GM12878 (cell line): ENCODE measurements at regions not wholly inside any gene's neighbourhood (a gene's known extent, or its start where the extent isn't known, plus 50 kb on each side); places are given as distances from the start of the nearest gene placed in this dataset.

ENCODE experiments used
- ATAC-seq: fragments of 200-7000 bp; cut with Tn5 transposase; 3 replicates; pipeline ENCODE4 v1.9.1; 2020; ENCODE audit warnings: mild to moderate bottlenecking, moderate library complexity
- BruUV-seq: library from RNA; stranded (reverse); fragments of 400-500 nt; replicated peaks from 2 replicates; lab custom pipeline; 2021; lab: Mats Ljungman, UMichigan
- CTCF ChIA-PET: fragments of 300-600 bp; sonication (Branson Sonifier 250); formaldehyde crosslinking; extraction: SDS; loops from one replicate; lab custom pipeline; 2021; ENCODE audit warnings: inconsistent platforms; lab: Yijun Ruan, JAX
- POLR2A ChIA-PET: fragments of 350-600 bp; formaldehyde crosslinking; extraction: SDS; loops from one replicate; lab custom pipeline; 2021; ENCODE audit warnings: inconsistent platforms; lab: Charles Lee
- RAD21 ChIA-PET: fragments of 300-600 bp; sonication (Branson Sonifier 250); formaldehyde crosslinking; loops from one replicate; lab custom pipeline; 2023; ENCODE audit warnings: antibody characterized with exemption; ENCODE audit not compliant: unreplicated experiment; lab: Charles Lee
- SMC1A ChIA-PET: fragments of 300-600 bp; sonication (Branson Sonifier 250); formaldehyde crosslinking; loops from one replicate; lab custom pipeline; 2023; ENCODE audit not compliant: unreplicated experiment, uncharacterized antibody; lab: Charles Lee
- DNase-seq: peaks from one replicate; pipeline ENCODE4 v3.0.0-alpha.2; 2011; ENCODE audit warnings: low read depth, low spot score
- FAIRE-seq: peaks from 3 replicates; lab custom pipeline; 2011; peaks lifted over from hg19 to GRCh38; lab: Jason Lieb, UNC
- H2AFZ ChIP-seq: 2 replicates; pipeline ENCODE4 v1.6.0; 2011; ENCODE audit warnings: low read depth, low read length, control low read depth; ENCODE audit not compliant: control insufficient read depth
- H3K27ac ChIP-seq: 2 replicates; pipeline ENCODE4 v1.5.1; 2011; ENCODE audit warnings: control low read depth; ENCODE audit not compliant: control insufficient read depth, insufficient read depth
- H3K27me3 ChIP-seq, 2 experiments: replicated peaks in 1 of 2; 2 replicates each; pipeline versions ENCODE4 v1.6.0 to v1.6.1; 2011; ENCODE audit warnings: low read length in 1 of 2; ENCODE audit not compliant: control insufficient read depth in 2 of 2, insufficient read depth in 2 of 2
- H3K36me3 ChIP-seq, 2 experiments: 2 replicates each; pipeline ENCODE4 v1.5.1; 2011; ENCODE audit warnings: low read length in 1 of 2; ENCODE audit not compliant: control insufficient read depth in 2 of 2, insufficient read depth in 2 of 2
- H3K4me1 ChIP-seq: 2 replicates; pipeline ENCODE4 v1.6.1; 2011; ENCODE audit warnings: mild to moderate bottlenecking, low read length, moderate library complexity, mixed read lengths; ENCODE audit not compliant: control insufficient read depth, insufficient read depth
- H3K4me2 ChIP-seq: 2 replicates; pipeline ENCODE4 v1.6.0; 2011; ENCODE audit warnings: control low read depth; ENCODE audit not compliant: control insufficient read depth, insufficient read depth
- H3K4me3 ChIP-seq: fragments of 200-600 bp; sonication (generic); 2 replicates; pipeline ENCODE4 v1.5.1; 2016
- H3K79me2 ChIP-seq: 2 replicates; pipeline ENCODE4 v1.6.0; 2011; ENCODE audit warnings: low read length; ENCODE audit not compliant: control insufficient read depth, insufficient read depth
- H3K9ac ChIP-seq: 2 replicates; pipeline ENCODE4 v1.8.0; 2011; ENCODE audit warnings: low read length, control low read depth, mixed read lengths; ENCODE audit not compliant: control insufficient read depth, insufficient read depth
- H3K9me3 ChIP-seq: replicated peaks from 3 replicates; pipeline ENCODE4 v1.5.1; 2011; ENCODE audit warnings: mild to moderate bottlenecking, low read length; ENCODE audit not compliant: control insufficient read depth, insufficient read depth
- H4K20me1 ChIP-seq: 2 replicates; pipeline ENCODE4 v1.6.0; 2011; ENCODE audit not compliant: control insufficient read depth, insufficient read depth
- BACH1 ChIP-seq: fragments of 450-650 bp; IDR thresholded peaks from 2 replicates; pipeline ENCODE4 v1.6.1; 2017; ENCODE audit warnings: mild to moderate bottlenecking, borderline replicate concordance
- CREM ChIP-seq: IDR thresholded peaks from 2 replicates; pipeline ENCODE4 v1.6.1; 2014; ENCODE audit warnings: antibody characterized with exemption, low read depth
- EZH2 ChIP-seq: IDR thresholded peaks from 2 replicates; pipeline ENCODE4 v1.6.1; 2012; ENCODE audit warnings: low read depth, mild to moderate bottlenecking, control low read depth, inconsistent platforms, low read length, borderline replicate concordance; ENCODE audit not compliant: control insufficient read depth
- KDM1A ChIP-seq: fragments of 200-600 bp; sonication (generic); IDR thresholded peaks from 2 replicates; pipeline ENCODE4 v1.6.1; 2016; ENCODE audit warnings: borderline replicate concordance
- LARP7 ChIP-seq: fragments of 450-650 bp; IDR thresholded peaks from 2 replicates; pipeline ENCODE4 v1.6.1; 2017; ENCODE audit warnings: mild to moderate bottlenecking
- MEF2A ChIP-seq: IDR thresholded peaks from 2 replicates; pipeline ENCODE4 v1.6.1; 2011; ENCODE audit warnings: low read depth, mild to moderate bottlenecking, low read length, moderate library complexity; ENCODE audit not compliant: insufficient read depth
- NR2F1 ChIP-seq: fragments of 450-650 bp; conservative IDR thresholded peaks from 2 replicates; pipeline ENCODE4 v1.6.1; 2017; ENCODE audit warnings: mild to moderate bottlenecking
- SIX5 ChIP-seq: IDR thresholded peaks from 2 replicates; pipeline ENCODE4 v1.6.1; 2011; ENCODE audit warnings: mild to moderate bottlenecking, low read depth, low read length, moderate library complexity; ENCODE audit not compliant: severe bottlenecking
- TARDBP ChIP-seq: IDR thresholded peaks from 2 replicates; pipeline ENCODE4 v1.6.1; 2016; ENCODE audit warnings: borderline replicate concordance
- ZNF274 ChIP-seq: IDR thresholded peaks from one replicate; pipeline ENCODE4 v1.8.0; 2011; ENCODE audit not compliant: insufficient read length, insufficient read depth
- ZNF384 ChIP-seq: IDR thresholded peaks from 2 replicates; pipeline ENCODE4 v1.6.1; 2012; ENCODE audit warnings: low read depth, mild to moderate bottlenecking, low read length, improper control_type of control experiment, borderline replicate concordance
- WGBS: methylation state at CpG from one replicate; pipeline ENCODE4 v1.1.6; 2016; ENCODE audit warnings: low lambda C conversion rate; ENCODE audit not compliant: insufficient replicate concordance, insufficient coverage; ENCODE audit errors: missing lambda C conversion rate; 5-methylcytosine and 5-hydroxymethylcytosine counted together
- in situ Hi-C: fragments of 300-500 bp; cut with MboI; formaldehyde crosslinking; loops from 9 replicates; pipeline ENCODE4 v1.14.3; 2018; ENCODE audit warnings: mixed read lengths
- intact Hi-C: fragments of 100-400 bp; cut with micrococcal nuclease; formaldehyde crosslinking; loops from one replicate; pipeline ENCODE4 v1.14.2; 2022; ENCODE audit not compliant: unreplicated experiment
- TF ChIP-seq, protein P1 (sequence below): fragments of 450-650 bp; IDR thresholded peaks from 2 replicates; pipeline ENCODE4 v1.6.1; 2017; ENCODE audit warnings: mild to moderate bottlenecking, moderate library complexity
- TF ChIP-seq, protein P2 (sequence below): fragments of 450-650 bp; formaldehyde crosslinking; IDR thresholded peaks from 2 replicates; pipeline ENCODE4 v1.4.0; 2022; ENCODE audit warnings: mild to moderate bottlenecking, moderate library complexity
- TF ChIP-seq, protein P3 (sequence below): IDR thresholded peaks from 2 replicates; pipeline ENCODE4 v1.6.1; 2011; ENCODE audit warnings: borderline replicate concordance, low read depth, mild to moderate bottlenecking, moderate library complexity, mixed read lengths, low read length; ENCODE audit not compliant: insufficient read depth; ENCODE audit errors: extremely low read length

DNA sequence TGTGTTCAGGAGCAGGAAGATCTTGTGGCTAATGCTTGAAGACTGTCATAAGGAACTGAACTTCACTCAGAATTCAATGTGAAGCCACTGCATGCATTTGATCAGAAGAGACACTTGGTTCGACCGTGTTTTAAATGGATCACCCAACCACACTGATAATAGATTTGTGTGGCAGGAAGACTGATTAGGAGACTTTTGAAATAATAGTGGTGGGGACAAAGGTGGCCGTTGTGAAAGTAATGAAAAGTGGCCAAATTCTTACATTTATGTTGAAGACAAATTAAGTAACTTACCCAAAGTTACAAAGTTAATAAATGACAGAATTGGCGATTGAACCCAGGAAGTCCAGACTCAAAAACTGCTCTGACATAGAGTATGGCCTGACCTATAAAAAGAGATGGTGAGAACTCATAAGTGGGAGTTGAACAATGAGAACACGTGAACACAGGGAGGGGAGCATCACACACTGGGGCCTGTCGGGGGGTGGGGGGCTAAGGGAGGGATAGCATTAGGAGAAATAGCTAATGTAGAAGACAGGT is 286.9 kb upstream of the DNAJC19 start:
- no peaks in the 10 kb centered on the region for H3K36me3 ChIP-seq
- H3K4me1 ChIP-seq = no peaks in the 10 kb centered on the region
- TF ChIP-seq, protein P1, sequence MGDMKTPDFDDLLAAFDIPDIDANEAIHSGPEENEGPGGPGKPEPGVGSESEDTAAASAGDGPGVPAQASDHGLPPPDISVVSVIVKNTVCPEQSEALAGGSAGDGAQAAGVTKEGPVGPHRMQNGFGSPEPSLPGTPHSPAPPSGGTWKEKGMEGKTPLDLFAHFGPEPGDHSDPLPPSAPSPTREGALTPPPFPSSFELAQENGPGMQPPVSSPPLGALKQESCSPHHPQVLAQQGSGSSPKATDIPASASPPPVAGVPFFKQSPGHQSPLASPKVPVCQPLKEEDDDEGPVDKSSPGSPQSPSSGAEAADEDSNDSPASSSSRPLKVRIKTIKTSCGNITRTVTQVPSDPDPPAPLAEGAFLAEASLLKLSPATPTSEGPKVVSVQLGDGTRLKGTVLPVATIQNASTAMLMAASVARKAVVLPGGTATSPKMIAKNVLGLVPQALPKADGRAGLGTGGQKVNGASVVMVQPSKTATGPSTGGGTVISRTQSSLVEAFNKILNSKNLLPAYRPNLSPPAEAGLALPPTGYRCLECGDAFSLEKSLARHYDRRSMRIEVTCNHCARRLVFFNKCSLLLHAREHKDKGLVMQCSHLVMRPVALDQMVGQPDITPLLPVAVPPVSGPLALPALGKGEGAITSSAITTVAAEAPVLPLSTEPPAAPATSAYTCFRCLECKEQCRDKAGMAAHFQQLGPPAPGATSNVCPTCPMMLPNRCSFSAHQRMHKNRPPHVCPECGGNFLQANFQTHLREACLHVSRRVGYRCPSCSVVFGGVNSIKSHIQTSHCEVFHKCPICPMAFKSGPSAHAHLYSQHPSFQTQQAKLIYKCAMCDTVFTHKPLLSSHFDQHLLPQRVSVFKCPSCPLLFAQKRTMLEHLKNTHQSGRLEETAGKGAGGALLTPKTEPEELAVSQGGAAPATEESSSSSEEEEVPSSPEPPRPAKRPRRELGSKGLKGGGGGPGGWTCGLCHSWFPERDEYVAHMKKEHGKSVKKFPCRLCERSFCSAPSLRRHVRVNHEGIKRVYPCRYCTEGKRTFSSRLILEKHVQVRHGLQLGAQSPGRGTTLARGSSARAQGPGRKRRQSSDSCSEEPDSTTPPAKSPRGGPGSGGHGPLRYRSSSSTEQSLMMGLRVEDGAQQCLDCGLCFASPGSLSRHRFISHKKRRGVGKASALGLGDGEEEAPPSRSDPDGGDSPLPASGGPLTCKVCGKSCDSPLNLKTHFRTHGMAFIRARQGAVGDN = no peak
- TF ChIP-seq CREM = no peak
- TF ChIP-seq ZNF384 = no peak
- TF ChIP-seq EZH2 = no peak
- no peak for TF ChIP-seq LARP7
- TF ChIP-seq KDM1A = no peak
- TF ChIP-seq, protein P2, sequence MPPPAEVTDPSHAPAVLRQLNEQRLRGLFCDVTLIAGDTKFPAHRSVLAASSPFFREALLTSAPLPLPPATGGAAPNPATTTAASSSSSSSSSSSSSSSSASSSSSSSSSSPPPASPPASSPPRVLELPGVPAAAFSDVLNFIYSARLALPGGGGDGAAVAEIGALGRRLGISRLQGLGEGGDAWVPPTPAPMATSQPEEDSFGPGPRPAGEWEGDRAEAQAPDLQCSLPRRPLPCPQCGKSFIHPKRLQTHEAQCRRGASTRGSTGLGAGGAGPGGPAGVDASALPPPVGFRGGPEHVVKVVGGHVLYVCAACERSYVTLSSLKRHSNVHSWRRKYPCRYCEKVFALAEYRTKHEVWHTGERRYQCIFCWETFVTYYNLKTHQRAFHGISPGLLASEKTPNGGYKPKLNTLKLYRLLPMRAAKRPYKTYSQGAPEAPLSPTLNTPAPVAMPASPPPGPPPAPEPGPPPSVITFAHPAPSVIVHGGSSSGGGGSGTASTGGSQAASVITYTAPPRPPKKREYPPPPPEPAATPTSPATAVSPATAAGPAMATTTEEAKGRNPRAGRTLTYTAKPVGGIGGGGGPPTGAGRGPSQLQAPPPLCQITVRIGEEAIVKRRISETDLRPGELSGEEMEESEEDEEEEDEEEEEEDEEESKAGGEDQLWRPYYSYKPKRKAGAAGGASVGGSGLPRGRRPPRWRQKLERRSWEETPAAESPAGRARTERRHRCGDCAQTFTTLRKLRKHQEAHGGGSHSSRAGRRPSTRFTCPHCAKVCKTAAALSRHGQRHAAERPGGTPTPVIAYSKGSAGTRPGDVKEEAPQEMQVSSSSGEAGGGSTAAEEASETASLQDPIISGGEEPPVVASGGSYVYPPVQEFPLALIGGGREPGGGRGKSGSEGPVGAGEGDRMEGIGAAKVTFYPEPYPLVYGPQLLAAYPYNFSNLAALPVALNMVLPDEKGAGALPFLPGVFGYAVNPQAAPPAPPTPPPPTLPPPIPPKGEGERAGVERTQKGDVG = no peak
- TF ChIP-seq MEF2A = no peak
- TF ChIP-seq NR2F1 = no peak
- no peak for TF ChIP-seq BACH1
- TF ChIP-seq ZNF274 = no peak
- TF ChIP-seq, protein P3, sequence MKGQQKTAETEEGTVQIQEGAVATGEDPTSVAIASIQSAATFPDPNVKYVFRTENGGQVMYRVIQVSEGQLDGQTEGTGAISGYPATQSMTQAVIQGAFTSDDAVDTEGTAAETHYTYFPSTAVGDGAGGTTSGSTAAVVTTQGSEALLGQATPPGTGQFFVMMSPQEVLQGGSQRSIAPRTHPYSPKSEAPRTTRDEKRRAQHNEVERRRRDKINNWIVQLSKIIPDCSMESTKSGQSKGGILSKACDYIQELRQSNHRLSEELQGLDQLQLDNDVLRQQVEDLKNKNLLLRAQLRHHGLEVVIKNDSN = no peak
- no peak for TF ChIP-seq TARDBP
- TF ChIP-seq SIX5 = no peak
- no peaks in the 10 kb centered on the region for H3K9me3 ChIP-seq
- H3K4me3 ChIP-seq = no peak overlapping the region
- 39% methylated on average over 5 of the region's 6 CpGs for WGBS
- BruUV-seq = no TSS peak
- in situ Hi-C loops (no loop called here), intact Hi-C loops (loop anchor here (5.0 kb wide), 1 partner anchor 474 kb away; no protein-coding TSS in a partner anchor)
- no peak for FAIRE-seq
- DNase-seq = no peak
- ChIA-PET SMC1A (no interaction called here), RAD21 (no interaction called here), POLR2A (no interaction called here), CTCF (interaction anchor here (0.6 to 1.2 kb wide), 3 partner anchors 8 to 674 kb away, joined by 3 to 4 read pairs (median 3); no protein-coding TSS in a partner anchor)
- no peaks in the 10 kb centered on the region for H3K27me3 ChIP-seq
- H3K79me2 ChIP-seq = no peaks in the 10 kb centered on the region
- no peak for ATAC-seq
- H3K27ac ChIP-seq = no peak overlapping the region
- H2AFZ ChIP-seq = no peak overlapping the region
- no peak overlapping the region for H3K9ac ChIP-seq
- no peaks in the 10 kb centered on the region for H4K20me1 ChIP-seq
- no peak overlapping the region for H3K4me2 ChIP-seq
